Brain microvascular endothelial cell (primary cell): ENCODE measurements at regions not wholly inside any gene's neighbourhood (a gene's known extent, or its start where the extent isn't known, plus 50 kb on each side); places are given as distances from the start of the nearest gene placed in this dataset.

Experiments used
- DNase-seq: peaks from one replicate; pipeline ENCODE4 v3.0.0-alpha.2; 2020
- H3K27ac ChIP-seq: fragments of 250-450 bp; sonication (Bioruptor Pico); 2 replicates; pipeline ENCODE4 v1.5.1; 2020; ENCODE audit warnings: mild to moderate bottlenecking, moderate library complexity
- H3K27me3 ChIP-seq: fragments of 250-450 bp; sonication (Bioruptor Pico); replicated peaks from 2 replicates; pipeline ENCODE4 v1.5.1; 2020; ENCODE audit warnings: mild to moderate bottlenecking
- H3K36me3 ChIP-seq: fragments of 250-450 bp; sonication (Bioruptor Pico); replicated peaks from 2 replicates; pipeline ENCODE4 v1.5.1; 2020; ENCODE audit warnings: mild to moderate bottlenecking
- H3K4me3 ChIP-seq: 2 replicates; pipeline ENCODE4 v1.5.1; 2011; ENCODE audit warnings: low read depth, mild to moderate bottlenecking, control low read depth, low read length, moderate library complexity
- CTCF ChIP-seq: IDR thresholded peaks from 2 replicates; pipeline ENCODE4 v1.5.1; 2011; ENCODE audit warnings: low read depth, mild to moderate bottlenecking, moderate library complexity, low read length, control low read depth, inconsistent platforms; ENCODE audit errors: missing control alignments
- in situ Hi-C: cut with HindIII; loops from 2 replicates; pipeline ENCODE4 v1.10.0; 2017; ENCODE audit warnings: low sequenced_read_pairs, low pct_ligation_motif_present

GRCh38 chr2:19020144-19021099, 338.0 kb downstream of the OSR1 start:
- no peak for DNase-seq
- in situ Hi-C loops: no loop called here
- no peaks in the 10 kb centered on the region for H3K27me3 ChIP-seq

GRCh38 chr2:19009510-19009909, 348.9 kb downstream of the OSR1 start:
- in situ Hi-C loops: no loop called here
- no peak overlapping the region for H3K4me3 ChIP-seq
- TF ChIP-seq CTCF: no peak

More at GRCh38 chr2:19020144-19021099, 338.0 kb downstream of the OSR1 start:
- peak overlapping the region; percentile 38 for H3K27ac ChIP-seq
- no peak for TF ChIP-seq CTCF
- H3K36me3 ChIP-seq: no peaks in the 10 kb centered on the region
- H3K4me3 ChIP-seq: no peak overlapping the region

GRCh38 chr2:19003554-19003953, 354.9 kb downstream of the OSR1 start:
- in situ Hi-C loops: no loop called here
- H3K27ac ChIP-seq: no peak overlapping the region
- H3K4me3 ChIP-seq: no peak overlapping the region
- no peaks in the 10 kb centered on the region for H3K36me3 ChIP-seq
- no peak for TF ChIP-seq CTCF
- H3K27me3 ChIP-seq: no peaks in the 10 kb centered on the region
- no peak for DNase-seq

More at GRCh38 chr2:19009510-19009909, 348.9 kb downstream of the OSR1 start:
- no peak for DNase-seq
- H3K36me3 ChIP-seq: no peaks in the 10 kb centered on the region
- H3K27me3 ChIP-seq: no peaks in the 10 kb centered on the region
- H3K27ac ChIP-seq: no peak overlapping the region

GRCh38 chr2:19000776-19001175, 357.6 kb downstream of the OSR1 start:
- no peak overlapping the region for H3K4me3 ChIP-seq
- no peak for DNase-seq
- no peaks in the 10 kb centered on the region for H3K36me3 ChIP-seq
- TF ChIP-seq CTCF: no peak
- no peak overlapping the region for H3K27ac ChIP-seq
- no peaks in the 10 kb centered on the region for H3K27me3 ChIP-seq
- in situ Hi-C loops: no loop called here

GRCh38 chr2:18999198-18999597, 359.2 kb downstream of the OSR1 start:
- Histone ChIP-seq H3K27me3 (no peaks in the 10 kb centered on the region), H3K4me3 (no peak overlapping the region), H3K27ac (no peak overlapping the region), H3K36me3 (no peaks in the 10 kb centered on the region)
- DNase-seq: no peak
- no peak for TF ChIP-seq CTCF
- in situ Hi-C loops: no loop called here

- H3K27me3 ChIP-seq: no peaks in the 10 kb centered on the region
- no peak overlapping the region for H3K4me3 ChIP-seq
- H3K27ac ChIP-seq: no peak overlapping the region
- no peaks in the 10 kb centered on the region for H3K36me3 ChIP-seq
- in situ Hi-C loops: no loop called here
- TF ChIP-seq CTCF: no peak
- no peak for DNase-seq
Observed at GRCh38 chr2:18998491-18998890, 359.9 kb downstream of the OSR1 start.
